Middle frontal gyrus (tissue), 1 donor: ENCODE measurements at regions not wholly inside any gene's neighbourhood (a gene's known extent, or its start where the extent isn't known, plus 50 kb on each side); places are given as distances from the start of the nearest gene placed in this dataset.

ENCODE experiments used
- DNase-seq: peaks from one replicate; pipeline ENCODE4 v3.0.0-alpha.2; 2015; ENCODE audit warnings: low spot score; ENCODE audit errors: extremely low spot score

DNA sequence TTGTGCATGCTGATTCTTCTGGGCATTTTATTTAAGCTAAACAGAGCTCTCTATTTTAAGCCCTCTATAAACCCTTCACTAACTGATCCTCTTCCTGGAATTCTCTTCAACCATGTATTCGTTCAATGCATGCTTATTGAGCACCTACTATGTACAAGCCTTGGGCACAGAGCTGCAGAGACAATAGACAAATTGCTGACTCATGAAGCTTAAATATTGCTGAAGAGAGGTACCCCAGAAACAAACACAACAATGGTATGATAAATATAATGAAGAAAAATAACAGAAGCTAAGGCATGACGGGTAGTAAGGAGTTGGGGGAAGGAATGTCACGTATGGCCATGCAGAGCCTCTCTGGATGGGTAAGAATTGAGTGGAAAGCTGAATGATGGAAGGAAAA lies 222.2 kb downstream of the PPARGC1A start:
- no peak for DNase-seq

- no peak for DNase-seq
Observed at GRCh38 chr4:23660865-23661264, 229.0 kb downstream of the PPARGC1A start.

- no peak for DNase-seq
Observed at GRCh38 chr4:23654791-23655190, 235.1 kb downstream of the PPARGC1A start.

DNA sequence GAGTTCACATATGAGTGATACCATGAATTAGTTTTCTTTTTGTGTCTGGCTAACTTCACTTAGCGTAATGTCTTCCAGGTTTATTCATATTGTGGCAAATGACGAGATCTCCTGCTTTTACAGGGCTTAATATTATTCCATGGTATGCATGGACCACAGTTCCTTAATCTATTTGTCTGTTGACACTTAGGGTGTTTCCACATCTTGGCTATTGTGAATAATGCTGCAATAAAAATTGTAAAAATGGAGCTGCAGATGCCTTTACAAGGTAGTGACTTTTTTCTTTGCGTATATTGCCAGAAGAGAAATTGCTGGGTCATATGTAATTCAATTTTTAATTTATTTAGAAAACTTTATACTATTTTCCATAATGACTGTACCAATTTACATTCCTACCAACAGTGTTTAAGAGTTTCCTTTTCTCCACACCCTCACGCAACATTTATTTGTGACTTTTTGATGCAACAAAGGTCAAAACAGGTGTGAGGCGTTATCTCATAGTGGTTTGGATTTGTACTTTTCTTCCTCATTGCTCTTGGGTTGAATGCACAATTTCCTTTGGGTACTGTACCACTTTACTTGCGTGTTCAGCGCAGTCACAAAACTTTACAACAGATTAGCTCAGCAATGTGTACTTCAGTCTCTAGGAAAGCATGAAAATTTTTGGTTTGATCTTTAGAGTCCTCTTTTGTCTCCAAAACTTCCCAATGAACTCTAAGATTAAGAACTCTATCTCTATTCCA lies 240.8 kb downstream of the PPARGC1A start:
- no peak for DNase-seq

DNA sequence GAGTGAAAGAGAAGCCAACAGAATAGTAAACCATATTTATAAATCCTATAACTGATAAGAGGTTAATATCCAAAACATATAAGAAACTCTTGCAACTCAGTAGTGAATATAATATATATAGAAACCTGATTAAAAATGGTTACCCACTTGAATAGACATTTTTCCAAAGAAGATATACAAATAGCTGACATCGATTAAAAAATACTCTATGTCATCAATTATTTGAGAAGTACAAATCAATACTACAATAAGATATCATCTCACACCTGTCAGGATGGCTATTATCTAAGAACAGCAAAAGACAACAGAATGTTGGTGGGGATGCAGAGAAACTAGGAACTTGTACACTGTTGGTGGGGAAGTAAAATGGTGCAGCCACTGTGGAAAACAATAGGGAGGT lies 254.4 kb downstream of the PPARGC1A start:
- DNase-seq = no peak

DNA sequence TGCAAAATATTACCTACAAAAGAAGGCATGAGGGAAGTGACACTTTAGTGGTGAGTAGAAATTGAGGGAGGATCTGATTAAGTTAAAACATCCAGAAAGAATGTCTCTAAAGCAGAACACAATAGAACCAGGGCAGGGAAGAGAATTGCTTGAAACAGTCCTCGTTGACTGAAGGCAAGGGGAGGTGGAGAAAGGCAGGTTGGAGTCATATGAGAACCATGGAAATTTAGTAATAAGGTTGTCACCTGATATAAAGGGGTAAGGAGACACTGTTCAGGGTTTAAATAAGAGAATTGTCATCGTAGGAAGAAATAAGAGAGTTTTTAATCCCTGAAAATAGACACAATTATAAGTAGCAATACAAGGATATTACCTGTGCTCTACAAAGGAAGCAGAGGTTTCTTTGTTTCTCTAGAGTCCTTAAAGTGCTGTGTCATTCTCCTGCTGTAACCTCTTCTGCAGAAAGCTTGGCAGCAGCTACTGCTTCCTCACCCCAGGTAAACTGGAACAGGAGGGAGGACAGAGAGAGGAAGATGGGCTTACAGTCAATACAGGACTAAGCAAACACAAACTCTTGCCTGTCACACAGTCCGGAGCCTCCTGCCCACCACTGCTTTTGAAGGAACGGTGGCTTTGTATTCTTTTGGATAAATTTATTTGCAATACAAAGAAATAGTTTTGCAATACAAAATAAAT lies 258.4 kb downstream of the PPARGC1A start:
- DNase-seq = no peak

DNA sequence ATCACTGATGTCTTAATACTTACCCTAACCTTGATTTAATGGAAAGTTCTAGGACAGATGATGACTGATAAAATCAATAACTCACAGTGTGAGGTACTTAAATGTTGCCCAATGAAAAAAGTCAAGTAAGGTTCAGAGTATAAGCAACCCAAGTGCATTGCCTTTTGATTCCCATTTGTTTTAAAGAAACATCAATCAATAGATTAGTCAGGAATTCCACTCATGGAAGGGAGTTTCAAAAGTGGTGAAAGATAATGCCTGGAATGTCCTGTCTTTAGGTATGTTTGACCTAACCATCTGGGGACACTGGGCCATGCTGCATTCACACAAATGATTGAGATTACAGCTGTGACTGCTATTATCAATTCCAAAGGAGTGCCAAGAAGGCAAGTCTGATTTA lies 259.7 kb downstream of the PPARGC1A start:
- no peak for DNase-seq

GRCh38 chr4:23629421-23629820 lies 260.4 kb downstream of the PPARGC1A start:
- DNase-seq = no peak

- no peak for DNase-seq
Observed at GRCh38 chr4:23614284-23614892, 275.5 kb downstream of the PPARGC1A start.

DNA sequence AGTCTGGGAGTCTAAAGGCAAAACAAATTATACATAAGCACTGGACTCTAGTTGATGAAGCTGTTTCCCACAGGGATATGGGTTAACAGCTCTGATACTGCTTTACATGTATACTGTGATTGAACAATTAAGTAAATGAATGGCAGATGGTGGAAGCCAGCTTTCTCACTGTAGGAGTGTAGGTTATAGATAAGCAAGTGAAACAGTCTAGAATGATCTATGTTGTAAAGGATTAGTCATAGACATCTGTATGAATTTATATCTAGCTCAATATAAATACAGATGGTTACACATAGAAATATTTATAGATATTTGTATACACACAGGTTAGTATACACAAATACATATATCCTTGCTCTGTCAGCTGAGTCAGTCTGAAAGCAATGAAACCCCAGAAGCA lies 276.1 kb downstream of the PPARGC1A start:
- no peak for DNase-seq

DNA sequence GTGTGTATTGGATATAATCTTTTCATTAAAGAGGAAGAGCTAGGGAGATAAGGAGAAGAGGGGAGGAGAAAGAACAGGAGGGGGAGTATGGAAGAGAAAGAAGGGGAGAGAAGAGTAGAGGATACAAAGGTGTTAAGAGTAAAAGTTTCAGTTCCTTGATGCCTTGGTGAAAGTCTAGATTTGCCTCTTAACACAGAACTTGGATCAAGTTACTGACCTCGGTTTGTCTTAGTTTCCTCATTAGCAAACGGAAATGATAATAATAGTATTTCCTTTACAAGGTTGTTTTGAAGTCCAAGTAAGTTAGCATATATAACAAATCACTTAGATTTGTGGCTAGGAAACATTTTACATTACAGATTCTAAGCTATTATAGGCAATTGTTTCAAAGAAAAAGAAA lies 287.1 kb downstream of the PPARGC1A start:
- no peak for DNase-seq

- DNase-seq = no peak
Observed at GRCh38 chr4:23594125-23594524, 295.7 kb downstream of the PPARGC1A start.

DNA sequence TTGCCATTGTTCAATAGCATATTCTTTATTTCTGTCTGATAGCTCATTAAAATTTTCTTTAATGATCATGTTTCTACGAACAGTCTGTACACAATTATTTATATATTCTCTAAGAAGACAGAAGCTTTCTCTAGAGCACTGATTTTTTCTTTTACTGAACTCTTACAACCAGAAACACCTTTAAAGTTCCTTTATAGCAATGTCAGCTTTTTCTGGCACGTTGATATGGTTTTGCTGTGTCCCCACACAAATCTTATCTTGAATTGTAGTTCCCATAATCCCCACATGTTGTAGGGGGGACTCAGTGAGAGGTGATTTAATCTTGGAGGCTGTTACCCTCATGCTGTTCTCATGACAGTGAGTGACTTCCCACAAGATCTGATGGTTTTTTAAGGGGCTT lies 299.4 kb downstream of the PPARGC1A start:
- DNase-seq = no peak

- no peak for DNase-seq
Observed at GRCh38 chr4:23584024-23584423, 305.8 kb downstream of the PPARGC1A start.

GRCh38 chr4:23582671-23583070 lies 307.2 kb downstream of the PPARGC1A start:
- no peak for DNase-seq

DNA sequence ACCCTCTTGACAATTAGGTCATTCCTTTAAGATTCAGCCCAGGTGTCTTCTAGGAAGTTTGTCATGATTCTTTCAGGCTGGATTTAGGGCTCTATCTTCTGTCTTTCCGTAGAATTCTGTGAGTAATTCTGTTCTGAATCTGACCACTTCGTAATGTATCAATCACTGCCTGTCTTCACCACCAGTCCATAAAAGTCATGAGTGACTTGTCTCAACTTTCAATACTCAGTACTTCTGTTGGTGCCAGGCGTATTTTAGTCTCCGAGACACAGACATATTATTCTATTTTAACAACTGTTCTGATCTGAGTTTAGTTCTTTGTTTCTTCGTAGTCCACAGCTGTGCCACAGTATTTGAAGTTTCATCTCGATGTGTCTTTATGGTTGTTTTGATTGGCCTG lies 310.7 kb downstream of the PPARGC1A start:
- DNase-seq = no peak

DNA sequence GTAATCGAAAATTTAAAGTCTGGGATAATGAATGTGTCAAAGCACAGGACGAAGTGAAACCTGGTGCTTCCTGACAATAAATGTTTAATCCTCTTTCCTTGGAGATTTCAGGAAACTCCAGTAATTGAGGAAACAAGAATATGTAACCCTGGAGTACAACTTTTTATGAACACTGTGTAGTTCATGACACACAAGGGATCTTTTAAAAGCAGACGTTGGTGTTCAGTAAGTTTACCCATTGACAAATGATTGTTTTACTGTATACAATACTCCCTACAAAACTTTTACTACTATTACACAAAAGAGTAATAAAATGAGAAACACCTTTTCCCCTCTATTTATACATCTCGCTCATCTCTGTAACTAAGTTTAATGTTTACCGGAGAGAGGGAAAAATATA lies 312.4 kb downstream of the PPARGC1A start:
- DNase-seq = no peak

DNA sequence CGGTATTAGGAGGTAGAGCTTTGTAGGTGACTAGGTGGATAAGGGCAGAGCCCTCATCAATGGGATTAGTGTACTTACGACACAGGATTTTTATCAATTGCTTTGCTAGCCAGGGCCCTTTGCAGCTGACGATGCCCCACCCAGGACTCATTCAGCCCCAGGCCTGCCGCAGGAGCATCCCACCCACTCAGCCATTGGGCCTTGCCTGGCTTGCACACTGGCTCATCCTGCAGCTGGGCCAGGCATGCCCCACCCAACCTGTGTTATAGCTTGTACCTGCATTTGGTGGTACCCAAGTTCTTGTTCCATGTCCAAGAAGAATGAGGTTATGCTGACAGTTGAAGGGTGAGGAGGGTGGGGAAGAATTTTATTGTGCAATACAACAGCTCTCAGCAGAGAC lies 317.5 kb downstream of the PPARGC1A start:
- no peak for DNase-seq

DNA sequence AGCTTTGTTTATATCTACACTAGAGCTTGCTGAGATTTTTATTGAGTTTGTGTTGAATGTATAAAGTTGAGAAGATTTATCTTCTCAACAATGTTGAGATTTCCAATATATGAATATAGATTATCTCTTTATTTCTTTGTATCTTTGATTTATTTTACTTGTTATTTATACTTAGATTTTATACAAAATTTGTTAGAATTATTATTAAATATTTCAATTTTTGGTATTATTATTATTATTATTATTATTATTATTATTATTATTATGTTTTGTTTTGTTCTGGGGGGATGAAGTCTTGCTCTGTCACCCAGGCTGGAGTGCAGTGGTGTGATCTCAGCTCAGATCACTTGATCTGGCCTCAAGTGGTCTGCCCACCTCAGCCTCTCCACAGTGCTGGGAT lies 322.5 kb downstream of the PPARGC1A start:
- DNase-seq = no peak

GRCh38 chr4:23560748-23561147 lies 329.1 kb downstream of the PPARGC1A start:
- DNase-seq = no peak

DNA sequence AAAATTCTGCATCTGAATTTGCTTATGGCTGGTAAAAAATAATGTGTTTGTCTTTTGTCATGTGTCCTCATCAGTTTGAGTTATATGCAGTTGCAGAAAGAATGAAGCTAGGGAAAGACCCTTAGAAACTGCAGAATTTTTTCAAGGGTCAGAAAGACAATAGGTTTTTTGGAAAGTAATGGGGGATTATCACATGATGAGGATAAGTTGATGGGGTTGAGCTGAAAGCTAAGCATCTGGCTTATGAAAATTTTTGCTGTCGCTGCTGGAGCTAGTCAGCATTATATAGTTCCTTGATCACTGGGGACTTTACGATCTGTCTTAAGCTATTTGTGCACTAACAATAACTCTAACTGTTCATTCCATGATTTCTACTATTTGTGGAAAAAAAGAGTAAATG lies 331.7 kb downstream of the PPARGC1A start:
- DNase-seq = no peak

GRCh38 chr4:23547601-23548000 lies 342.2 kb downstream of the PPARGC1A start:
- DNase-seq = no peak

GRCh38 chr4:23547096-23547495 lies 342.8 kb downstream of the PPARGC1A start:
- no peak for DNase-seq
